ENCODE measurements at regions not wholly inside any gene's neighbourhood (a gene's known extent, or its start where the extent isn't known, plus 50 kb on each side); places are given as distances from the start of the nearest gene placed in this dataset.

DNA sequence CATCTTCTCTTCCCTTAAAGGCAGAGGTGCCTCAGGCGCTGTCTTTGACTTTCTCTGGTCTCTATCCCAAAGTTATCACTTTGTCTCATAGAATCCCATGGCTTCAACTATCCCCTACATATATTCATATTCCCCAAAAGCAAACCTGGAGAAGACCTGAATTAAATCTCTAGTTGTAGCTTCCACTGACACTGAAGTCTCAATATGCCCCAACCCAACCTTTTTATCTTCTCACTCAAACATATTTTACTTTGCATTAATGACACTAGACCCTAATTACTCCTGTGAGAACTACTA lies 354.5 kb upstream of the DUSP10 start:
- TF ChIP-seq TOX (CRISPR knock-in tag; IDR thresholded peaks at IDR 0.05; ENCODE audit: borderline replicate concordance) = no peak
- no peak for TF ChIP-seq BACH2 (CRISPR knock-in tag; IDR thresholded peaks at IDR 0.05; ENCODE audit: borderline replicate concordance)
- TF ChIP-seq ZNF565 (CRISPR knock-in tag; conservative IDR thresholded peaks at IDR 0.05; ENCODE audit: low read depth) = no peak
- TF ChIP-seq, protein P1, sequence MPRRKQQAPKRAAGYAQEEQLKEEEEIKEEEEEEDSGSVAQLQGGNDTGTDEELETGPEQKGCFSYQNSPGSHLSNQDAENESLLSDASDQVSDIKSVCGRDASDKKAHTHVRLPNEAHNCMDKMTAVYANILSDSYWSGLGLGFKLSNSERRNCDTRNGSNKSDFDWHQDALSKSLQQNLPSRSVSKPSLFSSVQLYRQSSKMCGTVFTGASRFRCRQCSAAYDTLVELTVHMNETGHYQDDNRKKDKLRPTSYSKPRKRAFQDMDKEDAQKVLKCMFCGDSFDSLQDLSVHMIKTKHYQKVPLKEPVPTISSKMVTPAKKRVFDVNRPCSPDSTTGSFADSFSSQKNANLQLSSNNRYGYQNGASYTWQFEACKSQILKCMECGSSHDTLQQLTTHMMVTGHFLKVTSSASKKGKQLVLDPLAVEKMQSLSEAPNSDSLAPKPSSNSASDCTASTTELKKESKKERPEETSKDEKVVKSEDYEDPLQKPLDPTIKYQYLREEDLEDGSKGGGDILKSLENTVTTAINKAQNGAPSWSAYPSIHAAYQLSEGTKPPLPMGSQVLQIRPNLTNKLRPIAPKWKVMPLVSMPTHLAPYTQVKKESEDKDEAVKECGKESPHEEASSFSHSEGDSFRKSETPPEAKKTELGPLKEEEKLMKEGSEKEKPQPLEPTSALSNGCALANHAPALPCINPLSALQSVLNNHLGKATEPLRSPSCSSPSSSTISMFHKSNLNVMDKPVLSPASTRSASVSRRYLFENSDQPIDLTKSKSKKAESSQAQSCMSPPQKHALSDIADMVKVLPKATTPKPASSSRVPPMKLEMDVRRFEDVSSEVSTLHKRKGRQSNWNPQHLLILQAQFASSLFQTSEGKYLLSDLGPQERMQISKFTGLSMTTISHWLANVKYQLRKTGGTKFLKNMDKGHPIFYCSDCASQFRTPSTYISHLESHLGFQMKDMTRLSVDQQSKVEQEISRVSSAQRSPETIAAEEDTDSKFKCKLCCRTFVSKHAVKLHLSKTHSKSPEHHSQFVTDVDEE (CRISPR knock-in tag; IDR thresholded peaks at IDR 0.05) = no peak
- TF ChIP-seq, protein P2, sequence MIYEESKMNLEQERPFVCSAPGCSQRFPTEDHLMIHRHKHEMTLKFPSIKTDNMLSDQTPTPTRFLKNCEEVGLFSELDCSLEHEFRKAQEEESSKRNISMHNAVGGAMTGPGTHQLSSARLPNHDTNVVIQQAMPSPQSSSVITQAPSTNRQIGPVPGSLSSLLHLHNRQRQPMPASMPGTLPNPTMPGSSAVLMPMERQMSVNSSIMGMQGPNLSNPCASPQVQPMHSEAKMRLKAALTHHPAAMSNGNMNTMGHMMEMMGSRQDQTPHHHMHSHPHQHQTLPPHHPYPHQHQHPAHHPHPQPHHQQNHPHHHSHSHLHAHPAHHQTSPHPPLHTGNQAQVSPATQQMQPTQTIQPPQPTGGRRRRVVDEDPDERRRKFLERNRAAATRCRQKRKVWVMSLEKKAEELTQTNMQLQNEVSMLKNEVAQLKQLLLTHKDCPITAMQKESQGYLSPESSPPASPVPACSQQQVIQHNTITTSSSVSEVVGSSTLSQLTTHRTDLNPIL (CRISPR knock-in tag; IDR thresholded peaks at IDR 0.05; ENCODE audit: low read depth) = no peak
- TF ChIP-seq GLIS3 (CRISPR knock-in tag; IDR thresholded peaks at IDR 0.05) = no peak
- TF ChIP-seq ZNF70 (CRISPR knock-in tag; IDR thresholded peaks at IDR 0.05) = no peak
- TF ChIP-seq OSR1 (CRISPR knock-in tag; IDR thresholded peaks at IDR 0.05) = no peak
- TF ChIP-seq, protein P3, sequence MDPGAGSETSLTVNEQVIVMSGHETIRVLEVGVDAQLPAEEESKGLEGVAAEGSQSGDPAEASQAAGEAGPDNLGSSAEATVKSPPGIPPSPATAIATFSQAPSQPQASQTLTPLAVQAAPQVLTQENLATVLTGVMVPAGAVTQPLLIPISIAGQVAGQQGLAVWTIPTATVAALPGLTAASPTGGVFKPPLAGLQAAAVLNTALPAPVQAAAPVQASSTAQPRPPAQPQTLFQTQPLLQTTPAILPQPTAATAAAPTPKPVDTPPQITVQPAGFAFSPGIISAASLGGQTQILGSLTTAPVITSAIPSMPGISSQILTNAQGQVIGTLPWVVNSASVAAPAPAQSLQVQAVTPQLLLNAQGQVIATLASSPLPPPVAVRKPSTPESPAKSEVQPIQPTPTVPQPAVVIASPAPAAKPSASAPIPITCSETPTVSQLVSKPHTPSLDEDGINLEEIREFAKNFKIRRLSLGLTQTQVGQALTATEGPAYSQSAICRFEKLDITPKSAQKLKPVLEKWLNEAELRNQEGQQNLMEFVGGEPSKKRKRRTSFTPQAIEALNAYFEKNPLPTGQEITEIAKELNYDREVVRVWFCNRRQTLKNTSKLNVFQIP (CRISPR knock-in tag; IDR thresholded peaks at IDR 0.05; ENCODE audit: borderline replicate concordance, low read depth) = no peak
- no peak for TF ChIP-seq SNAI2 (CRISPR knock-in tag; IDR thresholded peaks at IDR 0.05)
- TF ChIP-seq ESRRG (CRISPR knock-in tag; IDR thresholded peaks at IDR 0.05) = no peak
- TF ChIP-seq ZFP30 (CRISPR knock-in tag; IDR thresholded peaks at IDR 0.05) = no peak
- TF ChIP-seq, protein P4, sequence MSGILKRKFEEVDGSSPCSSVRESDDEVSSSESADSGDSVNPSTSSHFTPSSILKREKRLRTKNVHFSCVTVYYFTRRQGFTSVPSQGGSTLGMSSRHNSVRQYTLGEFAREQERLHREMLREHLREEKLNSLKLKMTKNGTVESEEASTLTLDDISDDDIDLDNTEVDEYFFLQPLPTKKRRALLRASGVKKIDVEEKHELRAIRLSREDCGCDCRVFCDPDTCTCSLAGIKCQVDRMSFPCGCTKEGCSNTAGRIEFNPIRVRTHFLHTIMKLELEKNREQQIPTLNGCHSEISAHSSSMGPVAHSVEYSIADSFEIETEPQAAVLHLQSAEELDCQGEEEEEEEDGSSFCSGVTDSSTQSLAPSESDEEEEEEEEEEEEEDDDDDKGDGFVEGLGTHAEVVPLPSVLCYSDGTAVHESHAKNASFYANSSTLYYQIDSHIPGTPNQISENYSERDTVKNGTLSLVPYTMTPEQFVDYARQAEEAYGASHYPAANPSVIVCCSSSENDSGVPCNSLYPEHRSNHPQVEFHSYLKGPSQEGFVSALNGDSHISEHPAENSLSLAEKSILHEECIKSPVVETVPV (CRISPR knock-in tag; IDR thresholded peaks at IDR 0.05) = no peak
- no peak for TF ChIP-seq TCF4 (CRISPR knock-in tag; IDR thresholded peaks at IDR 0.05; ENCODE audit: borderline replicate concordance)
- TF ChIP-seq RARB (CRISPR knock-in tag; IDR thresholded peaks at IDR 0.05) = no peak
- no peak for TF ChIP-seq ZNF8 (CRISPR knock-in tag; IDR thresholded peaks at IDR 0.05)
- no peak for TF ChIP-seq ZFP3 (CRISPR knock-in tag; IDR thresholded peaks at IDR 0.05)
- no peak for TF ChIP-seq PPARA (CRISPR knock-in tag; IDR thresholded peaks at IDR 0.05; ENCODE audit: borderline replicate concordance)
- no peak for TF ChIP-seq CSDC2 (CRISPR knock-in tag; IDR thresholded peaks at IDR 0.05)
- no peak for TF ChIP-seq ZC3H10 (CRISPR knock-in tag; IDR thresholded peaks at IDR 0.05)
- no peak; the same call in 2 of the 3 replicates for ATAC-seq

DNA sequence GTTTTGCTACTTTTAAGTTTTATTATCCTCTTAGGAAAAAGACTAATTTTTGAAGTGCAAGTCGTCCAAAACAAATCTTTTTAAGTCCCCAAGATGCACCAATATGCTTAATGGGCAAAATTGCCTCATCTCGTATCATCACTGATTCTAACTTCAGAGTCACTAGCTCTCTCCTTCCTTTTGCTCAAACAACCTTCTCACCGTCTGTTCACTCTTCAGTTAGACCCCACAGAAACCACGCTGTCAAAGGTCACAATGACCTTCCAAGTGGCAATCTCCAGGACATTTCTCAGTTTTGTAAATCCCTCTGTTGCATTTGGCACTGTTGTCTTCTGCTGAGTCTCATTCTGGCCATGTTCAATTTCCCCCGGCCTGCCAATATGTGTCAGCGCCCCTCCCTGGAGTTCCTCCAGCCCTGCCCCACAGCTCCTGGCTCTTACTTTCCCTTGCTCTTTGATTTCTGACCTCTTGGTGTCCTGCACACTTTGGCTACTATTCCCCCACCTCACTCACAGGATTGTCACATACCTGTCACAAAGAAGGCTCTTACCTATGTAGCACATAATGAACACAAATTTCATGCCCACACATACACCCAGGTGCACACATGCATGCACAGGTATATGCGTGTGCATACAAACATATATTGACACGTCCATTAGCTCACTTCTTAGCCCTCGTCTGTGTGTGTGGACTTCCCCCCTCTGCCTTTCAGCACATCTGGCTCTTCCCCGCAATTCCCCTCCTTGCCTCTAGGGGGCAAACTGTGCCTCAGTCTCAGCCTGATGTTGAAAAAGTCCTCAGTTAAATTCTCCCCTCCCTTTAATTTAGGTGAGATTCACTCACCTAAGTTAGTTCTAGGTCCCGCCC lies 354.0 kb upstream of the DUSP10 start:
- ATAC-seq = peak; percentile 83
- TF ChIP-seq TOX (CRISPR knock-in tag; IDR thresholded peaks at IDR 0.05; ENCODE audit: borderline replicate concordance) (no peak), ZC3H10 (CRISPR knock-in tag; IDR thresholded peaks at IDR 0.05) (no peak), GLIS3 (CRISPR knock-in tag; IDR thresholded peaks at IDR 0.05) (no peak), BACH2 (CRISPR knock-in tag; IDR thresholded peaks at IDR 0.05; ENCODE audit: borderline replicate concordance) (no peak), CSDC2 (CRISPR knock-in tag; IDR thresholded peaks at IDR 0.05) (no peak), PPARA (CRISPR knock-in tag; IDR thresholded peaks at IDR 0.05; ENCODE audit: borderline replicate concordance) (no peak), ZNF70 (CRISPR knock-in tag; IDR thresholded peaks at IDR 0.05) (no peak), TCF4 (CRISPR knock-in tag; IDR thresholded peaks at IDR 0.05; ENCODE audit: borderline replicate concordance) (no peak), ZFP3 (CRISPR knock-in tag; IDR thresholded peaks at IDR 0.05) (no peak), RARB (CRISPR knock-in tag; IDR thresholded peaks at IDR 0.05) (no peak), OSR1 (CRISPR knock-in tag; IDR thresholded peaks at IDR 0.05) (no peak), ISL1 (CRISPR knock-in tag; IDR thresholded peaks at IDR 0.05) (no peak), ZNF565 (CRISPR knock-in tag; conservative IDR thresholded peaks at IDR 0.05; ENCODE audit: low read depth) (no peak), ESRRG (CRISPR knock-in tag; IDR thresholded peaks at IDR 0.05) (no peak)
- TF ChIP-seq, protein P1 (CRISPR knock-in tag; IDR thresholded peaks at IDR 0.05) = no peak
- TF ChIP-seq, protein P3 (CRISPR knock-in tag; IDR thresholded peaks at IDR 0.05; ENCODE audit: borderline replicate concordance, low read depth) = no peak
- TF ChIP-seq, protein P5, sequence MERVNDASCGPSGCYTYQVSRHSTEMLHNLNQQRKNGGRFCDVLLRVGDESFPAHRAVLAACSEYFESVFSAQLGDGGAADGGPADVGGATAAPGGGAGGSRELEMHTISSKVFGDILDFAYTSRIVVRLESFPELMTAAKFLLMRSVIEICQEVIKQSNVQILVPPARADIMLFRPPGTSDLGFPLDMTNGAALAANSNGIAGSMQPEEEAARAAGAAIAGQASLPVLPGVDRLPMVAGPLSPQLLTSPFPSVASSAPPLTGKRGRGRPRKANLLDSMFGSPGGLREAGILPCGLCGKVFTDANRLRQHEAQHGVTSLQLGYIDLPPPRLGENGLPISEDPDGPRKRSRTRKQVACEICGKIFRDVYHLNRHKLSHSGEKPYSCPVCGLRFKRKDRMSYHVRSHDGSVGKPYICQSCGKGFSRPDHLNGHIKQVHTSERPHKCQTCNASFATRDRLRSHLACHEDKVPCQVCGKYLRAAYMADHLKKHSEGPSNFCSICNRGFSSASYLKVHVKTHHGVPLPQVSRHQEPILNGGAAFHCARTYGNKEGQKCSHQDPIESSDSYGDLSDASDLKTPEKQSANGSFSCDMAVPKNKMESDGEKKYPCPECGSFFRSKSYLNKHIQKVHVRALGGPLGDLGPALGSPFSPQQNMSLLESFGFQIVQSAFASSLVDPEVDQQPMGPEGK (CRISPR knock-in tag; IDR thresholded peaks at IDR 0.05; ENCODE audit: borderline replicate concordance) = no peak

Measured in SK-N-SH treated with all-trans-retinoic acid at 6 μM for 48 hours (cell line).